ENCODE measurements at regions not wholly inside any gene's neighbourhood (a gene's known extent, or its start where the extent isn't known, plus 50 kb on each side); places are given as distances from the start of the nearest gene placed in this dataset.
A peak's percentile ranks its signal among the peaks of the same experiment; 100 is the strongest.

DNA sequence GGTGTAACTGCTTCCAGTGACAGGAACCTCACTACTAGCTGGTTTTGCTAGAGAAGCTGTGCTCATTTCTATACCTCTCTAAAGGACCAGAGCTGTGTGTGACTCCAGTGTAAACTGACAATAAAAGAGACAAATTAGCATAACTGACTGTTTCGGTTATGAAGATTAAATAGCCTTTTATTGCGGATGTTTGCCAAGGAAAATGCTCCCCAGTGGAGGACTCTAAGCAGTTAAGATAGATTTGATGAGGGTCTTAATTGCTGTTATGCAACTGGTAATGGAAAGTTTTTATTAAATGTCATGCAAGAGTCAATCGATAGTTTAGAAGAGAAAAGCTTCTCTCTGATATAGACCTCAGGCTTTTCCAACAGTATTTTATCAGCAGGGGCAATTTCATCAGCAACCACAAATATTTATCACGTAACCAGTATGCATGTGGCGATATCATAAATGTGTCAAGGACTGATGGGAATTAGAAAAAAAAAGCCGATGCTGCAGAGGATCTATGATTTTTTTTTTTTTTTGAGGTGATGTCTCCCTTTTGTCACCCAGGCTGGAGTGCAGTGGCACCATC, 275.2 kb upstream of the DMAC1 start:
- DNase-seq, result no peak

GRCh38 chr9:8071445-8071798, 271.8 kb upstream of the DMAC1 start:
- DNase-seq, result no peak

DNA sequence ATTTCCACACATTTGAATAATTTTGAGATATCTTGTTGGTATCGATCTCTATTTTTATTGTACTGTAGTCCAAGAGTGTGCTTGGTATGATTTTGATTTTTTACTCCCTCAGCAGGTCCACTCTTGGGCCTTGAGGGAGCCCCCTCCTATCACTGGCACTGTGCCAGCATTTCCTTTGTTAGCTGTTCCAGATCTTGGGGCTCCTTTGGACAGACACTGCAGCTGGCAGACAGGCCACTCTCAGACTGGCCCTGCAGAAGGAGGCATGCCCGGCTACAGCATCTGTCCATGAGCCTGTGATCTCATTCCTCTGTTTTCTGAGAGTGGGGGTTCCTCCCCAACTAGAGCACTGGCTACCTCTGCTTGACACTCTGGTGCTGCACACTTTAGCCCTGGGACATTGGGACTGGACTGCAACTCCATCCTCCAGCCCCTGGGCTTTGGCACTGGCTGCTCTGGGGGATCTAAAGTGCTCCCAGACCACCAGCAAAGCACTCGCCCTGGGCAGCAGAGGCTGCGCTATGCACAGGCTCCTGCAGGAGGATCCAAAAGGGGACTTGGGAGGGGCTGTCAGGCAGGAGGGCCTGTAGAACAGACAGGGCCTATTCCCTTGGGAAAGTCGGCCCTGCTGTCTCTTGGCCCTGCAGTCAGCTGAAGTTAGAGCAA, 271.3 kb upstream of the DMAC1 start:
- DNase-seq, result no peak

- DNase-seq, result no peak
These were observed 262.9 kb upstream of the DMAC1 start for GRCh38 chr9:8062459-8062858.

DNA sequence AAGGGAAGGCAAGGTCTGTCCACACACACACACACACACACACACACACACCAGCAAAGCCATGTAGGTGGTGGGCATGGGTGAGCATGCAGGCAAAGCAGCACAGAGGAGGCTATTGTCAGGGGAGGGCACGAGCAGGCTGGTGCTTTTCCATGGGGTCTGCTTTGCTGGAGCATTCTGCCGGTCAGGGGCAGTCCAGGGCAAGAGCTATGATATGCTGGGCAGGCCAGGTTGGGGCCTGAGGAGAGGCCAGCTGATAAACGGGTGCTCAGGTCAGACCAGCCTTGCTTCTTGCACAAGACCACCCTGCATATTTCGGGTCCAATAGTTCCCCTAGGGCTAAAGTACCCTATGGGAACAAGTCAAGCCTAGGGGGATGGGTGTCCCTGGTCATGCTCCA, 253.9 kb upstream of the DMAC1 start:
- DNase-seq, result no peak

DNA sequence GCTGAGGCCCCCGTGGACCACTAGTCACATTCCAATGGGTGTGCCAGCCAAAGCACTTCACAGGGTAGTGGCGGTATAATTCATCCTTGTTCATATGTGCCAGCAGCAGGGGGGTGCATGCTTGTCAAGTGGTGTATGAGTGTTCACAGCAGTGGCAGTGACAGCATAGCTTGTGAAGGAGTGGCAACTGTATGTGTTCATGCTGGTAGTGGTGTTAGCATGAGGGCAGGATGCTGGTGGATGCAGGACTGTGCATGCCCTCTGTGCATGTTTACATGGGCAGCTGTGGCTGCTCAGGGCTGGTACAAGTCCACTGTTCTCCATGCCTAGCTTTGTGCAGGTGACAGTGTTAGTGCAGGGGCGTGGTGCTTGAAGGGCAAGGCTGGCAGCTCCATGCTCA, 253.4 kb upstream of the DMAC1 start:
- no peak for DNase-seq

- no peak for DNase-seq
These were observed 238.2 kb upstream of the DMAC1 start for GRCh38 chr9:8037745-8038144.

DNA sequence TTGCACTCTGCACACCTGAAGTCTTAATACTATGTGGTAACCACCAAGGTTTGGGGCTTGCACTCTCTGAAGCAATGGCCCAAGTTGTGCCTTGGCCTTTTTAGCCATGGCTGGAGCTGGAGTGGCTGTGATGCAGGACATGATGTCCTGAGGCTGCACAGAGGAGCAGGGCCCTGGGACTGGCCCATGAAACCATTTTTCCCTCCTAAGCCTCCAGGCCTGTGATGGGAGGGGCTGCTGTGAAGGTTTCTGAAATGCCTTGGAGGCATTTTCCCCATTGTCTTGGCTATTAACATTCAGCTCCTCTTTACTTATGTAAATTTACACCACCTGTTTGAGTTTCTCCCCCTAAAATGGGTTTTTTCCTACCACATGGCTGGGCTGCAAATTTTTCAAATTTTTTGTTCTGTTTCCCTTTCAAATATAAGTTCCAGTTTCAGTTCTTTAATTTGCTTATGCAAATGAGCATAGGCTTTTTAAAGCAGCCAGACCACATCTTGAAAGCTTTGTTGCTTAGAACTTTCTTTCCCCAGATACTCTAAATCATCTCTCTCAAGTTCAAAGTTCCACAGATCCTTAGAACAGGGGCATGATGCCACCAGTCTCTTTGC, 237.4 kb upstream of the DMAC1 start:
- DNase-seq, result no peak

- no peak for DNase-seq
These were observed 234.2 kb upstream of the DMAC1 start for GRCh38 chr9:8033794-8034193.

- no peak for DNase-seq
These were observed 230.5 kb upstream of the DMAC1 start for GRCh38 chr9:8030095-8030494.

GRCh38 chr9:8027351-8027750, 227.8 kb upstream of the DMAC1 start:
- peak; percentile 24 for DNase-seq

DNA sequence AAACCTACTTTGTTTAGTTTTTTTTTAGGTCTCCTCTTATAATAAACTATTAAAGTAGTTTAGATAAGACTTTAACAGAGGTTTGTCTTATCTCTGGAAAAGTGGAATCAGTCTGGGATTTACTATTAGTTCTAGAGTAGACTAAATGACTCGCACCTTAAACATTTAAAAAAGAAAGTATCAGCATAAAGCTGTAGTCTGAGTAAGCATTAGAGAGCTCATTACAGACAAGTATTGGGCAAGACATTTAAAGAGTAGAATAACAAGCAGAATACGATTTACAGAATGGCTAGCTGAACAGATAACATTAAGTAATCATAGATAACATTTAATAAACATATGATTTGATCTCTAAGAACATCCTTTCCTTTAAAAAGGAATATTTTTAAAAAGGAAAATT, 226.0 kb upstream of the DMAC1 start:
- DNase-seq, result no peak

GRCh38 chr9:8020186-8020585, 220.6 kb upstream of the DMAC1 start:
- DNase-seq, result no peak

DNA sequence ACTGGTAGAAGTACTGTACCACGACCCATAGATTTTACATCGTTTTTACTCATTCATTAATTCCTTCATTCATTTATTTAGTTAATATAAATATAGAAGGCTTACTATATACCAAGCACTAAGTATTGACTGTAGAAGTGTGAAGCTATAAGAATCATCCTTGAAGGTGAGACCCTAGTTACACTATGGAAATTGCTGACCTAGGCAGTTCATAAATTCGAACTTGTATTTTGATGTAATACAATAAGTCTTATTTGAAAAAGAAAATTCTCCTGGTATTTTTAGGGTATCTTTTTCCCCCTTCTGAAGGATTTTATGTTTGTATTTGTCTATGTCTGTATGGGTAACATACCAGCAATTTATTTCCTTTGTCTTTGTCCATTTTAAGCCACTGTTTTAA, 220.1 kb upstream of the DMAC1 start:
- no peak for DNase-seq

GRCh38 chr9:8014997-8015682, 215.6 kb upstream of the DMAC1 start:
- no peak for DNase-seq

DNA sequence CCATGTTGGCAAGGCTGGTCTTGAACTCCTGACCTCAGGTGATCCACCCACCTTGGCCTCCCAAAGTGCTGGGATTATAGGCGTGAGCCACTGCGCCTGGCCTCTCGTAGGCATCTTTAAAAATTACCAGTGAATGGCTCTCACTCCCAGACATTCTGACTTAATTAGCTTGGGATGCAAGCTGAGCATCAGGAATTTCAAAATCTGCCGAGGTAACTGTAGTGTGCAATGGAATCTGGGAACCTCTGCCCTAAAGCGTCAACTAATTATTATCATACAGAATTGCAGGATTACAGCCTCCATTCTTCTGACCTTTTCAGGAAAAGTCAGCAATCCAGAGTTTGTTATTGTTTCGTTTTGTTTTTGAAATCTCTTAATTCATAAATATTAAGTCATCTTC, 213.4 kb upstream of the DMAC1 start:
- DNase-seq, result no peak

DNA sequence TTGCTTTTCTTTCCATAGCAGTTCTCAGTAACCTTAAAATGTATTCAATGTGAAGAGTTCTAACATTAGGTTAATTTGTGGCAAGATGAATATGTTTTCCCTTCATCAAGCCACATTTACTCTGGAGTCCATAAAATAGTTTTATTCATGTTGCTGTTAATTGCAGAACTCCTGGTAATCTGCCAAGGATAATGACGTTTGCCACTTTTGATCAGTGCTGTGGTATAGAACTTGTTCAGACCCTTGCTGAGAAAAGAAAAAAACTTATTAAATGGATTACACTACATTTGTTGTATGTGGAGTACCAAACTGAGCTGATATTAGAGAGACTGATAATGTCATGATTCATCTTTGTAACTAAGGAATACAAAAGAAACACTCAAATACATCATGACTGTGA, 212.4 kb upstream of the DMAC1 start:
- DNase-seq, result no peak

GRCh38 chr9:7996558-7996957, 197.0 kb upstream of the DMAC1 start:
- no peak for DNase-seq

GRCh38 chr9:7988644-7989280, 189.2 kb upstream of the DMAC1 start:
- DNase-seq, result no peak

- DNase-seq, result no peak
These were observed 185.1 kb upstream of the DMAC1 start for GRCh38 chr9:7984692-7985091.

GRCh38 chr9:7984203-7984602, 184.6 kb upstream of the DMAC1 start:
- no peak for DNase-seq

- peak; percentile 46 for DNase-seq
These were observed 183.9 kb upstream of the DMAC1 start for GRCh38 chr9:7983490-7983889.

- DNase-seq, result no peak
These were observed 183.3 kb upstream of the DMAC1 start for GRCh38 chr9:7982907-7983306.

All from NCI-H2227 treated with DMSO at 0.1 percent for 48 hours (cell line).